ENCODE measurements at regions not wholly inside any gene's neighbourhood (a gene's known extent, or its start where the extent isn't known, plus 50 kb on each side); places are given as distances from the start of the nearest gene placed in this dataset.

DNA sequence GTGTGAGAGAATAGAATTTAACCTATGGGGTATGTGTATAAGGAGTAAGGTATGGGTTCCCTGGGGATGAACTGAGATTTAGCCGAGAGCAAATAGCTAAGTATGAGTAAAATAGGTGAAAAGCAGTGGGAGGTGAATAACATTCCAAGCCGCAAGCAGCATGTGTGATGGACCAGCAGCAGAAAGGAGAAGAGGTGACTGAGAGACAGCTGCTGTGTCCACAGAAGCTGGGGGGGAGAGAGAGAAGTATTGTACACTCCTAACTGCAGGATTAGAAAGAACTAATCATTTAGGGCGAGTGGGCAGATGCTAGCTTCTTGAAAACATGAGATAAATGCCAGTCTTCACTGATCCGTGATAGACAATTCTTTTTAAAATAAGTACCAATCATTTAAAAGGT lies 296.0 kb downstream of the KLHL4 start:
- H3K36me3 ChIP-seq = no peaks in the 10 kb centered on the region
- intact Hi-C loops (cut with micrococcal nuclease) = no loop called here
- TF ChIP-seq, protein P1, sequence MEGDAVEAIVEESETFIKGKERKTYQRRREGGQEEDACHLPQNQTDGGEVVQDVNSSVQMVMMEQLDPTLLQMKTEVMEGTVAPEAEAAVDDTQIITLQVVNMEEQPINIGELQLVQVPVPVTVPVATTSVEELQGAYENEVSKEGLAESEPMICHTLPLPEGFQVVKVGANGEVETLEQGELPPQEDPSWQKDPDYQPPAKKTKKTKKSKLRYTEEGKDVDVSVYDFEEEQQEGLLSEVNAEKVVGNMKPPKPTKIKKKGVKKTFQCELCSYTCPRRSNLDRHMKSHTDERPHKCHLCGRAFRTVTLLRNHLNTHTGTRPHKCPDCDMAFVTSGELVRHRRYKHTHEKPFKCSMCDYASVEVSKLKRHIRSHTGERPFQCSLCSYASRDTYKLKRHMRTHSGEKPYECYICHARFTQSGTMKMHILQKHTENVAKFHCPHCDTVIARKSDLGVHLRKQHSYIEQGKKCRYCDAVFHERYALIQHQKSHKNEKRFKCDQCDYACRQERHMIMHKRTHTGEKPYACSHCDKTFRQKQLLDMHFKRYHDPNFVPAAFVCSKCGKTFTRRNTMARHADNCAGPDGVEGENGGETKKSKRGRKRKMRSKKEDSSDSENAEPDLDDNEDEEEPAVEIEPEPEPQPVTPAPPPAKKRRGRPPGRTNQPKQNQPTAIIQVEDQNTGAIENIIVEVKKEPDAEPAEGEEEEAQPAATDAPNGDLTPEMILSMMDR (IDR thresholded peaks at IDR 0.05; ENCODE audit: borderline replicate concordance) = no peak

DNA sequence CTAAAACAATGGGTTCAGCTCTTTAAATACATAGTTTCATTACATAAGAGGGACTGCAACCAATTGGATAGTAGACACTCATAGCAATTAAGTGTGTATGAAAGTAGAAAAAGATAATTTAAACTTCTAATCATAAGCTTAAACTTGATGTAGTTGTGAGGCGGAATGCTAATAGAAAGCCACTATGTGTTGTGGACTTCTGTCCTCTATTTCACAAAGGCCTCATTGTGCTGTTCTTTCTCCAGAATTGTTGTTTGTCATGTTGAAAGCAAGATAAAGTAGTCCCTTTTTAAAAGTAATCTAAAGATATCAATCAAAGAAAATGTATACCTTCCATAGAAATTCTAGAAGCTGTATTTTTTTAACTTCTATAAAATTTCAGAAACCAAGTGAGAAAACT lies 329.4 kb downstream of the KLHL4 start:
- no peaks in the 10 kb centered on the region for H3K4me1 ChIP-seq
- no peak for DNase-seq
- H3K4me3 ChIP-seq = no peak overlapping the region
- TF ChIP-seq, protein P1 (IDR thresholded peaks at IDR 0.05; ENCODE audit: borderline replicate concordance) = no peak
- H3K27ac ChIP-seq (replicated peaks) = no peak overlapping the region
- intact Hi-C loops (cut with micrococcal nuclease) = no loop called here
- H3K27me3 ChIP-seq (ENCODE audit: low read depth) = no peaks in the 10 kb centered on the region
- peaks cover 8% of the 10 kb centered on the region for H3K9me3 ChIP-seq (replicated peaks)
- H3K36me3 ChIP-seq = no peaks in the 10 kb centered on the region

More for the DNA sequence above, 296.0 kb downstream of the KLHL4 start:
- no peak for DNase-seq
- Histone ChIP-seq H3K27me3 (ENCODE audit: low read depth) (no peaks in the 10 kb centered on the region), H3K27ac (replicated peaks) (no peak overlapping the region), H3K4me1 (no peaks in the 10 kb centered on the region), H3K4me3 (no peak overlapping the region), H3K9me3 (replicated peaks) (no peaks in the 10 kb centered on the region)

DNA sequence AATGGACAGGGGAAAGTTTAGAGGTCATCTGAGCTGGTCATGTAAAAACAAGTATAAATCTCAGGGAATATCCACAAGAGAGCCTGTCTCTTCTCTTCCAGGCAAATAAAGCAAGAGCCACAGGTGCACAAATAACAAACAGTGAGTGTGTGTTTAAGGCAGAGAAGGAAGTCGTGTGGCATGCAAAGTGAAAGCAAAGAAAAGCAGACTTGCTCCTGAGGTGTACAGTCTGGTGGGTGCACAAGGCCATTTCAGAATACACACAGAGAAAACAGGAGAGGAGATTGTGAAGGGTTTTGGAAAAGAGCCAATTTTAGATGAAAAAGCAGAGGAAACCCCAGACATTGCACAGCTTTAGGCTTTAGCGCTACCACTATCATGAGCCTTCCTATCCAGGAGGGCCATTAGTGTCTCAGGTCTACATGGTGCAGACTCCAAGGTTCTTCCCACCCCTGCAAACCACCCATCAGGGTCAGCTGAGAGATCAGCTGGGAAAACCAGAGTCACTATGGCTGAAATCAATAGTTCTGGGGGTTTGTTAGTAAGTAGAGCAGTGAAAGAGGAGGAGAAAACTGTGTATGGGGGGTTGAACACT lies 355.8 kb downstream of the KLHL4 start:
- intact Hi-C loops (cut with micrococcal nuclease) = no loop called here
- Histone ChIP-seq H3K9me3 (replicated peaks) (no peaks in the 10 kb centered on the region), H3K27ac (replicated peaks) (no peak overlapping the region), H3K36me3 (no peaks in the 10 kb centered on the region), H3K4me1 (no peaks in the 10 kb centered on the region), H3K4me3 (no peak overlapping the region), H3K27me3 (ENCODE audit: low read depth) (no peaks in the 10 kb centered on the region)
- DNase-seq = no peak
- TF ChIP-seq, protein P1 (IDR thresholded peaks at IDR 0.05; ENCODE audit: borderline replicate concordance) = no peak

DNA sequence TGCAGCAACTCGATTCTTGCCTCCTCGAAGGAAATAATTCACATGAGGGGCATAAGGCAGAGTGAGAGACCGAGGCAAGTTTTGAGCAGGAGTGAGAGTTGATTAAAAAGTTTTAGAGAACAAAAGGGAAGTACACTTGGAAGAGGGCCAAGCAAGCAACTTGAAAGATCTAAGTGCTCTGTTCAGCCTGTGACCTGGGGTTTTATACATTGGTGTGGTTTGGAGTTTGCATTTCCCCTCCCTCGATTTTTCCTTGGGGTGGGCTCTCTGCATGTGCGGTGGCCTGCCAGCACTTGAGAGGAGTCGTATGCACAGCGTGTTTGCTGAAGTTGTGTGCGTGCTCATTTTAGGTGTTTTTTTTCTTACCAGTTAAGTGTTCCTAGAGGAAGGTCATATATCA lies 356.4 kb downstream of the KLHL4 start:
- H3K27ac ChIP-seq (replicated peaks) = no peak overlapping the region
- H3K4me1 ChIP-seq = no peaks in the 10 kb centered on the region
- TF ChIP-seq, protein P1 (IDR thresholded peaks at IDR 0.05; ENCODE audit: borderline replicate concordance) = no peak
- no peaks in the 10 kb centered on the region for H3K27me3 ChIP-seq (ENCODE audit: low read depth)
- no peak overlapping the region for H3K4me3 ChIP-seq
- intact Hi-C loops (cut with micrococcal nuclease) = no loop called here
- no peak for DNase-seq
- H3K9me3 ChIP-seq (replicated peaks) = no peaks in the 10 kb centered on the region
- H3K36me3 ChIP-seq = no peaks in the 10 kb centered on the region

DNA sequence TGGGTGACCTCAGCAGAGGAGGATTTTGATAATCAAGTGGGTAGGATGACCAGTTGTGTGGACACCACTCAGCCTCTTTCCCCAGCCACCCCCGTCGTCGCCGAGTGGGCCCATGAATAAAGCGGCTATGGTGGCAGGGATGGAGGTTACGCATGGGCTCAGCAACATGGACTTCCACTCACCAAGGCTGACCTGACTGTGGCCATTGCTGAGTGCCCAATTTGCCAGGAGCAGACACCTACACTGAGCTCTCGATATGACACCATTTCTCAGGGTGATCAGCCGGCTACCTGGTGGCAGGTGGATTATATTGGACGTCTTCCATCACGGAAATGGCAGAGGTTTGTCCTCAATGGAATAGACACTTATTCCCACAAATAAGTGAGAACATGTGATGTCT lies 361.3 kb downstream of the KLHL4 start:
- Histone ChIP-seq H3K4me3 (no peak overlapping the region), H3K27me3 (ENCODE audit: low read depth) (no peaks in the 10 kb centered on the region), H3K36me3 (no peaks in the 10 kb centered on the region), H3K4me1 (no peaks in the 10 kb centered on the region), H3K9me3 (replicated peaks) (no peaks in the 10 kb centered on the region), H3K27ac (replicated peaks) (no peak overlapping the region)
- intact Hi-C loops (cut with micrococcal nuclease) = no loop called here
- no peak for DNase-seq
- TF ChIP-seq, protein P1 (IDR thresholded peaks at IDR 0.05; ENCODE audit: borderline replicate concordance) = no peak
